ENCODE measurements at regions not wholly inside any gene's neighbourhood (a gene's known extent, or its start where the extent isn't known, plus 50 kb on each side); places are given as distances from the start of the nearest gene placed in this dataset.

DNA sequence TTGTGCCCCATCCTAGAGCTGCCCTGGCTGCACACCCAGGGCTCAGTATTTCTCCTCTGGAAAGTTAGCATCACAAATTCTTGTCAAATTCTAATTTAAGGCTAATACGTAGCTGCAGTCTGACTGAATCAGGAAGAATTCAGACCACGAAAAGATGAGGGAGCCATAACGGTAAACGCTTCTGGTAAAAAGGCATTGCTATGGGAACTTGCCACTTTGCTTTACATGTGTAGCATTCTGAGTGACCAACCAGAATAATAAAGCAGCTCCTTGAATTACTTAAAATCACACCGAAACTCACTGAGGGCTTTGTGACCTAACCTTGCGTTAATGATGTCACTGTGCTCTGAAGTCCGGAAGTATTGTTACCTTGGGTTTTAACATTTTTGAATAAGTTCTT is 286.6 kb upstream of the TMTC4 start:
- Histone ChIP-seq H3K9me3 (ENCODE audit: low read depth) (no peaks in the 10 kb centered on the region), H3K4me3 (no peak overlapping the region), H3K27ac (no peak overlapping the region), H4K20me1 (ENCODE audit: insufficient read depth, poor library complexity, severe bottlenecking) (no peaks in the 10 kb centered on the region), H3K4me2 (no peak overlapping the region), H3K36me3 (replicated peaks; ENCODE audit: insufficient read depth, low read depth) (no peaks in the 10 kb centered on the region), H3K79me2 (no peaks in the 10 kb centered on the region), H3K4me1 (ENCODE audit: insufficient read depth) (no peaks in the 10 kb centered on the region), H3K9me2 (replicated peaks; ENCODE audit: insufficient read depth) (no peaks in the 10 kb centered on the region), H2AFZ (no peak overlapping the region), H3K27me3 (no peaks in the 10 kb centered on the region)
- WGBS (ENCODE audit: low lambda C conversion rate, missing lambda C conversion rate): 95% methylated on average over 7 of the region's 7 CpGs
- DNase-seq (ENCODE audit: low spot score): no peak
- TF ChIP-seq, protein P1, sequence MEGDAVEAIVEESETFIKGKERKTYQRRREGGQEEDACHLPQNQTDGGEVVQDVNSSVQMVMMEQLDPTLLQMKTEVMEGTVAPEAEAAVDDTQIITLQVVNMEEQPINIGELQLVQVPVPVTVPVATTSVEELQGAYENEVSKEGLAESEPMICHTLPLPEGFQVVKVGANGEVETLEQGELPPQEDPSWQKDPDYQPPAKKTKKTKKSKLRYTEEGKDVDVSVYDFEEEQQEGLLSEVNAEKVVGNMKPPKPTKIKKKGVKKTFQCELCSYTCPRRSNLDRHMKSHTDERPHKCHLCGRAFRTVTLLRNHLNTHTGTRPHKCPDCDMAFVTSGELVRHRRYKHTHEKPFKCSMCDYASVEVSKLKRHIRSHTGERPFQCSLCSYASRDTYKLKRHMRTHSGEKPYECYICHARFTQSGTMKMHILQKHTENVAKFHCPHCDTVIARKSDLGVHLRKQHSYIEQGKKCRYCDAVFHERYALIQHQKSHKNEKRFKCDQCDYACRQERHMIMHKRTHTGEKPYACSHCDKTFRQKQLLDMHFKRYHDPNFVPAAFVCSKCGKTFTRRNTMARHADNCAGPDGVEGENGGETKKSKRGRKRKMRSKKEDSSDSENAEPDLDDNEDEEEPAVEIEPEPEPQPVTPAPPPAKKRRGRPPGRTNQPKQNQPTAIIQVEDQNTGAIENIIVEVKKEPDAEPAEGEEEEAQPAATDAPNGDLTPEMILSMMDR (IDR thresholded peaks at IDR 0.05; ENCODE audit: poor library complexity): no peak
- TF ChIP-seq EZH2 (IDR thresholded peaks at IDR 0.05; ENCODE audit: borderline replicate concordance): no peak
- no peak for TF ChIP-seq EZH2phosphoT487 (IDR thresholded peaks at IDR 0.05; ENCODE audit: low read depth, severe bottlenecking, unreplicated experiment)

DNA sequence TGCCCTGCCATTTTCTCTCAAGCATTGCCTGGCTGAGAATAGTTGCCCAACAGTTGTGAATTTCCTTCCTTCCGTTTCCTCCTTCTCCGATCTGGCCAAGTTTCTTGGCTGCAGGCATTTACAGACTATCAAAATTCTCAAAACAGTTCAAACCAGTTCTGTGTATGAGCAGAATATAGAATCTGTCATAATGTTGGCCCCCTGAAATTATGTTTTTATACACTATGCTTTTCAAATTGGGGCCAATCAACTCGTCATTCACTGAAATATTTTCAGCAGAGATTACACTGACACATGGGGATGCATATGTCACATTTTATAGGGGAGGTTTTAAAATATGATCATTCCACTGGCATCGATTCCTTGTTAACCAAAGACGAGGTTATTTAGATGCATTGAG is 284.2 kb upstream of the TMTC4 start:
- Histone ChIP-seq H3K27ac (no peak overlapping the region), H2AFZ (no peak overlapping the region), H3K27me3 (no peaks in the 10 kb centered on the region), H4K20me1 (ENCODE audit: insufficient read depth, poor library complexity, severe bottlenecking) (no peaks in the 10 kb centered on the region), H3K4me2 (no peak overlapping the region), H3K36me3 (replicated peaks; ENCODE audit: insufficient read depth, low read depth) (no peaks in the 10 kb centered on the region), H3K9me3 (ENCODE audit: low read depth) (no peaks in the 10 kb centered on the region), H3K9me2 (replicated peaks; ENCODE audit: insufficient read depth) (no peaks in the 10 kb centered on the region), H3K4me3 (no peak overlapping the region), H3K4me1 (ENCODE audit: insufficient read depth) (no peaks in the 10 kb centered on the region), H3K79me2 (no peaks in the 10 kb centered on the region)
- 86% methylated on average over 5 of the region's 5 CpGs for WGBS (ENCODE audit: low lambda C conversion rate, missing lambda C conversion rate)
- TF ChIP-seq EZH2 (IDR thresholded peaks at IDR 0.05; ENCODE audit: borderline replicate concordance): no peak
- no peak for TF ChIP-seq EZH2phosphoT487 (IDR thresholded peaks at IDR 0.05; ENCODE audit: low read depth, severe bottlenecking, unreplicated experiment)
- TF ChIP-seq, protein P1 (IDR thresholded peaks at IDR 0.05; ENCODE audit: poor library complexity): no peak
- DNase-seq (ENCODE audit: low spot score): no peak

DNA sequence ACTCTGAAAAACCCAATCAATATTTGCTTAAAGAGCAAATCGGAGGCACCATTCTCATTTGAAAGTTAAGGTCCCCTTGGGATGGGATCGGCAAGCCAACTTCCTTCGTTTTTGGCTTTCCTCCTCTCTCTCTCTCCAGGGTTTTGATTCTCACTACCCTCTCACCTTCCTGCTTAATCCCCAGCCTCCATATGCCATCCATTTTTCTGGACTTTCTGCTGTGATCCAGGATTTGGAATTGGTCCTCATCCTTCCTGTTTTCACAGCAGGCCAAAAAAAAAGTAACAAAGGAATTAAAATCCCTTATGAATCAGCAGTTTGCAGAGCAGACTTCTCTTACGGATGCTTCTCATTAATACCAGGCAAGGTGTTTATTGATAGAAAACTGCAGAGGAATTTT is 283.1 kb upstream of the TMTC4 start:
- Histone ChIP-seq H3K9me2 (replicated peaks; ENCODE audit: insufficient read depth) (no peaks in the 10 kb centered on the region), H3K4me2 (no peak overlapping the region), H4K20me1 (ENCODE audit: insufficient read depth, poor library complexity, severe bottlenecking) (no peaks in the 10 kb centered on the region), H3K27ac (no peak overlapping the region), H3K27me3 (no peaks in the 10 kb centered on the region), H3K79me2 (no peaks in the 10 kb centered on the region), H3K4me1 (ENCODE audit: insufficient read depth) (no peaks in the 10 kb centered on the region), H3K4me3 (no peak overlapping the region), H3K36me3 (replicated peaks; ENCODE audit: insufficient read depth, low read depth) (no peaks in the 10 kb centered on the region), H2AFZ (no peak overlapping the region), H3K9me3 (ENCODE audit: low read depth) (no peaks in the 10 kb centered on the region)
- WGBS (ENCODE audit: low lambda C conversion rate, missing lambda C conversion rate): 71% methylated on average over 4 of the region's 4 CpGs
- TF ChIP-seq EZH2 (IDR thresholded peaks at IDR 0.05; ENCODE audit: borderline replicate concordance) (no peak), EZH2phosphoT487 (IDR thresholded peaks at IDR 0.05; ENCODE audit: low read depth, severe bottlenecking, unreplicated experiment) (no peak)
- TF ChIP-seq, protein P1 (IDR thresholded peaks at IDR 0.05; ENCODE audit: poor library complexity): no peak
- no peak for DNase-seq (ENCODE audit: low spot score)

All from hepatocyte (in vitro differentiated cells).